A673 (cell line): ENCODE measurements at regions not wholly inside any gene's neighbourhood (a gene's known extent, or its start where the extent isn't known, plus 50 kb on each side); places are given as distances from the start of the nearest gene placed in this dataset.

Experiments used
- BruUV-seq: library from RNA; stranded (reverse); fragments of 400-500 nt; replicated peaks from 2 replicates; lab custom pipeline; 2021; lab: Mats Ljungman, UMichigan
- CTCF ChIA-PET: fragments of 300-600 bp; sonication (Branson Sonifier 250); formaldehyde crosslinking; loops from one replicate; lab custom pipeline; 2022; ENCODE audit warnings: antibody characterized with exemption; lab: Charles Lee
- POLR2A ChIA-PET: fragments of 300-600 bp; sonication (Branson Sonifier 250); formaldehyde crosslinking; loops from one replicate; lab custom pipeline; 2022; ENCODE audit warnings: antibody characterized with exemption; ENCODE audit not compliant: low non-redundant PET; lab: Charles Lee
- DNase-seq: peaks from one replicate; pipeline ENCODE4 v3.0.0-alpha.2; 2015; ENCODE audit warnings: low spot score
- H3K27ac ChIP-seq: fragments of 200-600 bp; sonication (generic); 2 replicates; pipeline ENCODE4 v1.5.1; 2016; ENCODE audit warnings: mixed run types, low read depth, mild to moderate bottlenecking, mixed read lengths, antibody characterized with exemption, low read length; ENCODE audit not compliant: poor library complexity, severe bottlenecking
- H3K27me3 ChIP-seq: fragments of 200-600 bp; sonication (generic); replicated peaks from 2 replicates; pipeline ENCODE4 v1.6.1; 2017; ENCODE audit warnings: mixed run types, low read depth, mild to moderate bottlenecking, mixed read lengths, antibody characterized with exemption, low read length; ENCODE audit not compliant: insufficient read depth, poor library complexity
- H3K36me3 ChIP-seq: fragments of 200-600 bp; sonication (generic); 2 replicates; pipeline ENCODE4 v1.6.1; 2016; ENCODE audit warnings: mixed run types, mild to moderate bottlenecking, mixed read lengths, antibody characterized with exemption, low read length; ENCODE audit not compliant: insufficient read depth, poor library complexity, severe bottlenecking
- H3K4me1 ChIP-seq: fragments of 200-600 bp; sonication (generic); 2 replicates; pipeline ENCODE4 v1.6.1; 2017; ENCODE audit warnings: mixed run types, mild to moderate bottlenecking, mixed read lengths, antibody characterized with exemption, low read length; ENCODE audit not compliant: insufficient read depth, poor library complexity, severe bottlenecking
- H3K4me3 ChIP-seq: fragments of 200-600 bp; sonication (generic); 2 replicates; pipeline ENCODE4 v1.5.1; 2016; ENCODE audit warnings: low read depth, mixed run types, mild to moderate bottlenecking, mixed read lengths, low read length; ENCODE audit not compliant: poor library complexity, severe bottlenecking
- H3K9me3 ChIP-seq: fragments of 200-600 bp; sonication (generic); 2 replicates; pipeline ENCODE4 v1.6.1; 2016; ENCODE audit warnings: mixed run types, low read depth, mild to moderate bottlenecking, mixed read lengths, antibody characterized with exemption, low read length; ENCODE audit not compliant: poor library complexity, severe bottlenecking
- CTCF ChIP-seq: fragments of 300-800, 200-600 bp; sonication (generic); conservative IDR thresholded peaks from 2 replicates; pipeline ENCODE4 v1.5.1; 2017; ENCODE audit warnings: low read depth, mild to moderate bottlenecking, antibody characterized with exemption, low read length, moderate library complexity, mixed read lengths
- EZH2 ChIP-seq: fragments of 200-600 bp; sonication (generic); IDR thresholded peaks from 2 replicates; pipeline ENCODE4 v1.6.1; 2017; ENCODE audit warnings: borderline replicate concordance, low read depth, mild to moderate bottlenecking, mixed read lengths, antibody characterized with exemption, low read length; ENCODE audit not compliant: poor library complexity, severe bottlenecking
- intact Hi-C: fragments of 100-400 bp; cut with micrococcal nuclease; formaldehyde crosslinking; loops from one replicate; pipeline ENCODE4 v1.10.0; 2022; ENCODE audit not compliant: unreplicated experiment

GRCh38 chr14:71534506-71534905, 397.7 kb upstream of the RGS6 start:
- no peak for DNase-seq
- TF ChIP-seq EZH2 (no peak), CTCF (no peak)
- H3K4me3 ChIP-seq = no peak overlapping the region
- H3K27ac ChIP-seq = no peak overlapping the region
- ChIA-PET CTCF (no interaction called here), POLR2A (interaction anchor here (0.6 kb wide), 1 partner anchor 33 kb away, joined by 6 read pairs; no protein-coding TSS in a partner anchor)
- no TSS peak for BruUV-seq
- intact Hi-C loops = no loop called here
- peaks cover 58% of the 10 kb centered on the region for H3K4me1 ChIP-seq
- H3K36me3 ChIP-seq = no peaks in the 10 kb centered on the region
- no peaks in the 10 kb centered on the region for H3K27me3 ChIP-seq
- H3K9me3 ChIP-seq = no peaks in the 10 kb centered on the region

GRCh38 chr14:71536015-71536740, 396.1 kb upstream of the RGS6 start:
- Histone ChIP-seq H3K4me1 (peaks cover 63% of the 10 kb centered on the region), H3K27me3 (no peaks in the 10 kb centered on the region), H3K4me3 (no peak overlapping the region), H3K27ac (no peak overlapping the region), H3K36me3 (no peaks in the 10 kb centered on the region), H3K9me3 (no peaks in the 10 kb centered on the region)
- no peak for DNase-seq
- ChIA-PET POLR2A (interaction anchor here (0.6 kb wide), 1 partner anchor 11 kb away, joined by 3 read pairs; no protein-coding TSS in a partner anchor), CTCF (interaction anchor here (0.7 kb wide), 1 partner anchor 198 kb away, joined by 6 read pairs; no protein-coding TSS in a partner anchor)
- no peak for TF ChIP-seq CTCF
- no peak for TF ChIP-seq EZH2
- intact Hi-C loops = no loop called here
- no TSS peak for BruUV-seq

GRCh38 chr14:71536927-71537772, 395.1 kb upstream of the RGS6 start:
- Histone ChIP-seq H3K27me3 (no peaks in the 10 kb centered on the region), H3K36me3 (no peaks in the 10 kb centered on the region), H3K27ac (no peak overlapping the region), H3K9me3 (no peaks in the 10 kb centered on the region), H3K4me3 (no peak overlapping the region), H3K4me1 (peaks cover 68% of the 10 kb centered on the region)
- CTCF ChIA-PET = no interaction called here
- TF ChIP-seq EZH2 = no peak
- no peak for TF ChIP-seq CTCF
- intact Hi-C loops = no loop called here
- no peak for DNase-seq
- BruUV-seq = no TSS peak
- POLR2A ChIA-PET = no interaction called here
